ENCODE measurements at regions not wholly inside any gene's neighbourhood (a gene's known extent, or its start where the extent isn't known, plus 50 kb on each side); places are given as distances from the start of the nearest gene placed in this dataset.

GRCh38 chr3:6667354-6667753 is 193.6 kb upstream of the GRM7 start:
- no peak for TF ChIP-seq CTCF (IDR thresholded peaks at IDR 0.05)

DNA sequence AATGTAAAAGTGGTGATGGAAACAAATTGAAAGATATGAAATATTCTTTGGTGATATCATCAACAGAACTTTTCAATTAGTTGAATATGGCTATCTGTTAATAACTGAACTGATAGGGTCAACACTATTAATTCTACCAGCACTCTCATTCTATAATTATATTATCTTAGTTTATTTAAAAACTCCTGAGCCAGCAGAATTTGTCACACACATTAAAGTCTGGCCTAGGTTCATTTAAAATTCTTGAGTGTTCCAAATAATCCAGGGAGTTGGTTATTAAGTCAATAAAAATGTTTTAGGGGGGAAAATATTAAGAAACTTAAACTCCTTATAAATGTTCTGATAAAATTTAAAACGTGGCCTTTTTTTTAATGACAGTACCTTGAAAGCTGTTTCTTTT is 189.6 kb upstream of the GRM7 start:
- no peak for TF ChIP-seq CTCF (IDR thresholded peaks at IDR 0.05)

DNA sequence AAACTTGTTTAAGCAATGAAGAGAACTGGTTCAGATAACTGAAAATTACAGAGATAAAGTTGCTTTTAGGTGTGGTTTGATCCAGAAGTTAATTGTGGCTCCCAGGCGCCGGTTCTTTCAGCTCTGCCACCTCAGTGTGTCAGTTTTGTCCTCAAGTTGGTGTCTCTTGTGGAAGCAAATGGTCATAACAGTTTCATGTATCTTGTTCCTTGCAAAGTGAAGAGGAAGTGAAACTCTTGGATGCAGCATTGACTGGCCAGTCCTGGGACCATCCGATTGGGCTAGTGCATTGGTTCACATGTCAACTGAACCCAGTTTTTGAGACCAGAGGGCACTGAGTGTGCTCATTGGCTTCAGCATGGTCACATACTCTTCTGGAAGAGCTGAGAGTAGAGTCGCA is 181.4 kb upstream of the GRM7 start:
- TF ChIP-seq CTCF (IDR thresholded peaks at IDR 0.05): no peak

DNA sequence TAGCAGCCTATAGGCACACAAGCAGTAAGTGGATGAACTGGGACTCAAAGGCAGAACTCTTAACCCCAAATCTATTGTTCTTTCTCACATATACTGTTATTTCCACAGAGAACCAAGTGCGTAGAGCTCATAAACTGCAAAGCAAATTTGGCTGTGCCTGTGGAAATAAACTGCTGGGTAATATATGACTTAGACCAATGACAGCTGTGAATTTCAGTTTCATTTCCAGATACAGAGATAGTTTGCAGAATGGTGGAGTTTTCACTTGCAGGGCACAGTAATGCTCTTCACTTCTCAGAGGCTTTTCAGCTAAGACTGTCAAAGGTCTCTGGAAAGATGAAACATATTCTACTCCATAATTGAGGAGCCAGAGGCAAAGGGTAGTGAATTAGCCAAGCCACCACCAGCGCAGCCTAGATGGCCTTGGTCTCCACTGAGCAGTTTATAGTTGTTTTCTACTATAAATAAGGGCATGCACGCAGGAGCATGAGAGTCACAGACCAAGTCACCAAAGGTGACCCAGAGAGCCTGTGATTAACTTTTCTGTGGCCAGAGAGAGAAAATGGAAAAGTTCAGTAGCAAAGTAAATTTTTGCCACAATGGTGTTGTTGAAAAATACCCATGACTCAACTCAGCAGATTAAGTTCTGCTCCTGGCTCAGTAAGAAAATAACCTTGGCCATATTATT is 180.7 kb upstream of the GRM7 start:
- no peak for TF ChIP-seq CTCF (IDR thresholded peaks at IDR 0.05)

GRCh38 chr3:6697285-6697684 is 163.6 kb upstream of the GRM7 start:
- TF ChIP-seq CTCF (IDR thresholded peaks at IDR 0.05): no peak

GRCh38 chr3:6697722-6698121 is 163.2 kb upstream of the GRM7 start:
- TF ChIP-seq CTCF (IDR thresholded peaks at IDR 0.05): no peak

- no peak for TF ChIP-seq CTCF (IDR thresholded peaks at IDR 0.05)
Observed at GRCh38 chr3:6706777-6707176, 154.1 kb upstream of the GRM7 start.

DNA sequence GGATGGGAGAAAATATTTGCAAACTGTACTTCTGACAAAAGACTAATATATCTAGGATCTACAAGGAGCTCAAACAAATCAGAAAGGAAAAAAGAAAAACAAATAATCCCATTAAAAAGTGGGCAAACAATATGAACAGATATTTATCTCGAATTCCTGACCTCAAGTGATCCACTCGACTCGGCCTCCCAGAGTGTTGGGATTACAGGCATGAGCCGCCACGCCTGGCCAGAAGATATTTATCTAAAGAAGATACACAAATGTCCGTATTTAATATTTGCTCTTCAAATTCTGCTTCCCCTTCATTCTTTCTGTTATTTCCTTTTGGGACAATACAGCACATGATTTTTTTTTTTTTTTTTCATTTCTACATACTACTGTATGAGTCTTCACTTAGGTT is 151.7 kb upstream of the GRM7 start:
- no peak for TF ChIP-seq CTCF (IDR thresholded peaks at IDR 0.05)
